HCT116 (cell line): ENCODE measurements at regions not wholly inside any gene's neighbourhood (a gene's known extent, or its start where the extent isn't known, plus 50 kb on each side); places are given as distances from the start of the nearest gene placed in this dataset.
A peak's percentile ranks its signal among the peaks of the same experiment; 100 is the strongest.

Source experiments
- ATAC-seq: fragments of 200-7000 bp; cut with Tn5 transposase; 2 replicates; pipeline ENCODE4 v1.9.1; 2020; ENCODE audit warnings: mild to moderate bottlenecking, moderate library complexity
- BruUV-seq: library from RNA; stranded (reverse); fragments of 400-500 nt; replicated peaks from 2 replicates; lab custom pipeline; 2021; lab: Mats Ljungman, UMichigan
- CTCF ChIA-PET: fragments of 300-600 bp; sonication (Branson Sonifier 250); formaldehyde crosslinking; loops from one replicate; lab custom pipeline; 2021; ENCODE audit warnings: antibody characterized with exemption; lab: Charles Lee
- POLR2A ChIA-PET: fragments of 300-600, 350-600 bp; sonication (Branson Sonifier 250); formaldehyde crosslinking; loops from one replicate; lab custom pipeline; 2021; ENCODE audit warnings: antibody characterized with exemption; lab: Charles Lee
- RAD21 ChIA-PET, 2 experiments: fragments of 300-600 bp; sonication (Branson Sonifier 250); formaldehyde crosslinking; loops; one replicate each; lab custom pipeline; 2023; ENCODE audit warnings: low total read pairs in 2 of 2; ENCODE audit not compliant: uncharacterized antibody in 2 of 2, unreplicated experiment in 2 of 2, low non-redundant PET in 1 of 2; lab: Charles Lee
- DNase-seq: peaks from one replicate; pipeline ENCODE4 v3.0.0-alpha.2; 2010; ENCODE audit warnings: low read depth, low spot score
- H2AFZ ChIP-seq: fragments of 200-600 bp; shearing (Covaris generic), sonication (generic); 2 replicates; pipeline ENCODE4 v1.6.1; 2017; ENCODE audit warnings: low read depth, mixed run types, mixed read lengths, antibody characterized with exemption, low read length; ENCODE audit not compliant: poor library complexity, severe bottlenecking
- H3K27ac ChIP-seq: 2 replicates; pipeline ENCODE4 v1.5.1; 2012; ENCODE audit warnings: low read depth, low read length
- H3K27me3 ChIP-seq: fragments of 200-600 bp; sonication (generic); 2 replicates; pipeline ENCODE4 v1.6.1; 2016; ENCODE audit warnings: mixed run types, low read length, mixed read lengths; ENCODE audit not compliant: insufficient read depth
- H3K36me3 ChIP-seq, 2 experiments: fragments of 200-500 bp in 1 of 2; fragments of 200-600 bp in 1 of 2; sonication (Bioruptor generic) in 1 of 2; sonication (generic) in 1 of 2; 2 replicates each; pipeline versions ENCODE4 v1.5.1 to v1.6.1; 2014 to 2016; ENCODE audit warnings: low read length in 2 of 2, inconsistent platforms in 1 of 2, mixed read lengths in 1 of 2, mixed run types in 1 of 2; ENCODE audit not compliant: insufficient read depth in 2 of 2, control insufficient read depth in 1 of 2
- H3K4me1 ChIP-seq, 2 experiments: fragments of 200-600 bp in 1 of 2; sonication (generic) in 1 of 2; 2 replicates each; pipeline versions ENCODE4 v1.5.1 to v1.6.1; 2012 to 2017; ENCODE audit warnings: low read length in 2 of 2, inconsistent platforms in 1 of 2, mild to moderate bottlenecking in 1 of 2, mixed read lengths in 1 of 2, mixed run types in 1 of 2, moderate library complexity in 1 of 2; ENCODE audit not compliant: insufficient read depth in 2 of 2, control insufficient read depth in 1 of 2
- H3K4me2 ChIP-seq: fragments of 200-600 bp; sonication (generic); 2 replicates; pipeline ENCODE4 v1.6.1; 2017; ENCODE audit warnings: mixed run types, low read length, mixed read lengths
- H3K4me3 ChIP-seq, 2 experiments: fragments of 200-600 bp in 1 of 2; sonication (generic) in 1 of 2; replicated peaks in 1 of 2; 2 replicates each; pipeline ENCODE4 v1.5.1; 2011 to 2016; ENCODE audit warnings: low read length in 2 of 2, control low read depth in 1 of 2, low read depth in 1 of 2, mild to moderate bottlenecking in 1 of 2, mixed read lengths in 1 of 2, mixed run types in 1 of 2
- H3K79me2 ChIP-seq: fragments of 200-600 bp; sonication (generic); 2 replicates; pipeline ENCODE4 v1.6.1; 2017; ENCODE audit warnings: mild to moderate bottlenecking, mixed run types, low read length, moderate library complexity, mixed read lengths; ENCODE audit not compliant: insufficient read depth
- H3K9ac ChIP-seq: fragments of 200-600 bp; sonication (generic); 2 replicates; pipeline ENCODE4 v1.6.1; 2016; ENCODE audit warnings: low read length, mixed read lengths
- H3K9me2 ChIP-seq: fragments of 200-600 bp; sonication (generic), shearing (Covaris generic); 2 replicates; pipeline ENCODE4 v1.6.1; 2017; ENCODE audit warnings: mixed run types, mild to moderate bottlenecking, moderate library complexity; ENCODE audit not compliant: insufficient read depth
- H3K9me3 ChIP-seq, 2 experiments: fragments of 200-500 bp in 1 of 2; fragments of 200-600 bp in 1 of 2; sonication (Bioruptor generic) in 1 of 2; sonication (generic) in 1 of 2; 2 replicates each; pipeline ENCODE4 v1.6.1; 2014 to 2017; ENCODE audit warnings: low read length in 2 of 2, mixed read lengths in 2 of 2, inconsistent platforms in 1 of 2, low read depth in 1 of 2, mild to moderate bottlenecking in 1 of 2, mixed run types in 1 of 2, moderate library complexity in 1 of 2; ENCODE audit not compliant: control insufficient read depth in 1 of 2, insufficient read depth in 1 of 2
- H4K20me1 ChIP-seq: fragments of 200-600 bp; sonication (generic), shearing (Covaris generic); 2 replicates; pipeline ENCODE4 v1.6.1; 2017; ENCODE audit warnings: mixed run types, mild to moderate bottlenecking, moderate library complexity; ENCODE audit not compliant: insufficient read depth
- CEBPB ChIP-seq: IDR thresholded peaks from 2 replicates; pipeline ENCODE4 v1.6.1; 2012; ENCODE audit warnings: low read depth
- FOSL1 ChIP-seq: IDR thresholded peaks from 2 replicates; pipeline ENCODE4 v1.6.1; 2012; ENCODE audit warnings: low read depth
- POLR2AphosphoS5 ChIP-seq: IDR thresholded peaks from 2 replicates; pipeline ENCODE4 v1.6.1; 2011; ENCODE audit warnings: mild to moderate bottlenecking, low read depth, low read length, moderate library complexity
- RAD21 ChIP-seq: IDR thresholded peaks from 2 replicates; pipeline ENCODE4 v1.6.1; 2012; ENCODE audit warnings: low read depth, mild to moderate bottlenecking
- SIN3A ChIP-seq: IDR thresholded peaks from 2 replicates; pipeline ENCODE4 v1.6.1; 2012; ENCODE audit warnings: low read depth
- SRF ChIP-seq: IDR thresholded peaks from 2 replicates; pipeline ENCODE4 v1.6.1; 2012; ENCODE audit warnings: low read depth
- TCF7L2 ChIP-seq: IDR thresholded peaks from 2 replicates; pipeline ENCODE4 v1.7.0; 2011; ENCODE audit warnings: borderline replicate concordance, inconsistent platforms; ENCODE audit not compliant: insufficient read depth, insufficient read length; ENCODE audit errors: extremely low read depth
- YY1 ChIP-seq: IDR thresholded peaks from 2 replicates; pipeline ENCODE4 v1.6.1; 2011; ENCODE audit warnings: low read length, low read depth, moderate library complexity, mild to moderate bottlenecking; ENCODE audit not compliant: insufficient replicate concordance; ENCODE audit errors: extremely low read depth
- intact Hi-C: fragments of 100-400 bp; cut with micrococcal nuclease; formaldehyde crosslinking; loops from 2 replicates; pipeline ENCODE4 v1.10.0; 2022
- TF ChIP-seq, protein P1 (sequence below), 3 experiments: fragments of 200-600 bp in 1 of 3; sonication (generic) in 1 of 3; IDR thresholded peaks in 2 of 3; conservative IDR thresholded peaks in 1 of 3; 2 replicates each; pipeline ENCODE4 v1.5.1; 2012 to 2017; ENCODE audit warnings: low read depth in 2 of 3, low read length in 2 of 3, antibody characterized with exemption in 1 of 3, borderline replicate concordance in 1 of 3, control low read depth in 1 of 3, mild to moderate bottlenecking in 1 of 3, mixed read lengths in 1 of 3, mixed run types in 1 of 3, moderate library complexity in 1 of 3; ENCODE audit not compliant: insufficient read depth in 1 of 3
- TF ChIP-seq, protein P2 (sequence below): IDR thresholded peaks from 2 replicates; pipeline ENCODE4 v1.6.1; 2011; ENCODE audit warnings: mild to moderate bottlenecking, low read length, moderate library complexity; ENCODE audit not compliant: insufficient replicate concordance; ENCODE audit errors: extremely low read depth

DNA sequence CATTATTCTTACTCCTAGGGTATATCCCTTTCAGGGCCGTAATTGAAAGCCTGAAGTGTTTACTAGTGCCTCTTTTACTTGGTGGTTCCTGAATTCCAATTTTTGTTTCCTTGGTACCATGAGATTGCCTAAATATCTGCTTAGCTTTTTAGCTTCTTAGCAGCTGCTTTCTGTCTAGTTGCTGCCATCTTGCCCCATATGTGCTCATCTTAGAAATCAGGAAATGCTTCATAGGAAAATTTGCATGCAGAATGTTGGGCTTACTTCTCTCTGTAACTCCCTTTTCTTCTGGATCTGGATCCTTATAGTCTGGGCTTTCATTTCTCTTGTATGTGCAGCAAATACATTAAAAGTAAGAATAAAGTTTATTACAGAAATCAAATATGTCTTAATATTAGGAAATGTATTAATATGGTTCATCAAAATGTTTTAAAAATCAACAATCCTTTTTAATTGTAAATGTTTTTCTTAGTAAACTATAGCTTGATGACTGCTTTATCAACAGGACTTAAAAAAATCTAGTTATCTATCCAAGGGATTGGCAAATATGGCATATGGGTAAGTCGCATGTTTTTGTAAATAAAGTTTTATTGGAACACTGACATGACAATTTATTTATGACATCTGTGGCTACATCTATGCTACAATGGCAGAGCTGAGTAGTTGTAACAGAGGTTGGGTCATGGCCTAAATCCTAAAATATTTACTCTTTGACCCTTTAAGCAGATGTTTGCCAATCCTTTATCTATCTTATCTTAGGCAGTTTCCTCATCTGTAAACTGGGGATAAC lies 73.5 kb upstream of the CDK6 start:
- intact Hi-C loops: no loop called here
- Histone ChIP-seq H3K4me2 (no peak overlapping the region), H3K9me2 (no peaks in the 10 kb centered on the region), H3K4me3 (no peak overlapping the region), H3K79me2 (no peaks in the 10 kb centered on the region), H3K36me3 (no peaks in the 10 kb centered on the region), H3K27ac (no peak overlapping the region), H4K20me1 (no peaks in the 10 kb centered on the region)
- CTCF ChIA-PET: no interaction called here
- ATAC-seq (no peak), DNase-seq (no peak)
- TF ChIP-seq SIN3A (no peak), SRF (no peak), CEBPB (no peak), FOSL1 (no peak), TCF7L2 (no peak), RAD21 (no peak), YY1 (no peak), POLR2AphosphoS5 (no peak)
- TF ChIP-seq, protein P1, sequence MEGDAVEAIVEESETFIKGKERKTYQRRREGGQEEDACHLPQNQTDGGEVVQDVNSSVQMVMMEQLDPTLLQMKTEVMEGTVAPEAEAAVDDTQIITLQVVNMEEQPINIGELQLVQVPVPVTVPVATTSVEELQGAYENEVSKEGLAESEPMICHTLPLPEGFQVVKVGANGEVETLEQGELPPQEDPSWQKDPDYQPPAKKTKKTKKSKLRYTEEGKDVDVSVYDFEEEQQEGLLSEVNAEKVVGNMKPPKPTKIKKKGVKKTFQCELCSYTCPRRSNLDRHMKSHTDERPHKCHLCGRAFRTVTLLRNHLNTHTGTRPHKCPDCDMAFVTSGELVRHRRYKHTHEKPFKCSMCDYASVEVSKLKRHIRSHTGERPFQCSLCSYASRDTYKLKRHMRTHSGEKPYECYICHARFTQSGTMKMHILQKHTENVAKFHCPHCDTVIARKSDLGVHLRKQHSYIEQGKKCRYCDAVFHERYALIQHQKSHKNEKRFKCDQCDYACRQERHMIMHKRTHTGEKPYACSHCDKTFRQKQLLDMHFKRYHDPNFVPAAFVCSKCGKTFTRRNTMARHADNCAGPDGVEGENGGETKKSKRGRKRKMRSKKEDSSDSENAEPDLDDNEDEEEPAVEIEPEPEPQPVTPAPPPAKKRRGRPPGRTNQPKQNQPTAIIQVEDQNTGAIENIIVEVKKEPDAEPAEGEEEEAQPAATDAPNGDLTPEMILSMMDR (IDR thresholded peaks at IDR 0.05 in 2 of 3, conservative IDR thresholded peaks at IDR 0.05 in 1 of 3; ENCODE audit: borderline replicate concordance in 1 of 3, insufficient read depth in 1 of 3, low read depth in 2 of 3, low read length in 2 of 3): no peak
- TF ChIP-seq, protein P2, sequence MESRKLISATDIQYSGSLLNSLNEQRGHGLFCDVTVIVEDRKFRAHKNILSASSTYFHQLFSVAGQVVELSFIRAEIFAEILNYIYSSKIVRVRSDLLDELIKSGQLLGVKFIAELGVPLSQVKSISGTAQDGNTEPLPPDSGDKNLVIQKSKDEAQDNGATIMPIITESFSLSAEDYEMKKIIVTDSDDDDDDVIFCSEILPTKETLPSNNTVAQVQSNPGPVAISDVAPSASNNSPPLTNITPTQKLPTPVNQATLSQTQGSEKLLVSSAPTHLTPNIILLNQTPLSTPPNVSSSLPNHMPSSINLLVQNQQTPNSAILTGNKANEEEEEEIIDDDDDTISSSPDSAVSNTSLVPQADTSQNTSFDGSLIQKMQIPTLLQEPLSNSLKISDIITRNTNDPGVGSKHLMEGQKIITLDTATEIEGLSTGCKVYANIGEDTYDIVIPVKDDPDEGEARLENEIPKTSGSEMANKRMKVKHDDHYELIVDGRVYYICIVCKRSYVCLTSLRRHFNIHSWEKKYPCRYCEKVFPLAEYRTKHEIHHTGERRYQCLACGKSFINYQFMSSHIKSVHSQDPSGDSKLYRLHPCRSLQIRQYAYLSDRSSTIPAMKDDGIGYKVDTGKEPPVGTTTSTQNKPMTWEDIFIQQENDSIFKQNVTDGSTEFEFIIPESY: no peak
- TF ChIP-seq, all 23 proteins: peak for 0
- Histone ChIP-seq H3K27me3 (no peaks in the 10 kb centered on the region), H3K9ac (no peak overlapping the region), H2AFZ (peak overlapping the region; percentile 61), H3K4me1 (peaks cover 0 to 4% of the 10 kb centered on the region in 2 experiments; a peak in 2 of 4 replicates), H3K9me3 (no peaks in the 10 kb centered on the region)
- RAD21 ChIA-PET: no interaction called here
- no TSS peak for BruUV-seq
- POLR2A ChIA-PET: no interaction called here
